MM.1S (cell line): ENCODE measurements at regions not wholly inside any gene's neighbourhood (a gene's known extent, or its start where the extent isn't known, plus 50 kb on each side); places are given as distances from the start of the nearest gene placed in this dataset.

Experiments used
- DNase-seq: peaks from one replicate; pipeline ENCODE4 v3.0.0-alpha.2; 2015
- H2AFZ ChIP-seq: fragments of 300-600 bp; sonication (generic); 2 replicates; pipeline ENCODE4 v1.6.0; 2016; ENCODE audit warnings: antibody characterized with exemption, low read length
- H3F3A ChIP-seq: fragments of 300-600 bp; sonication (generic); 2 replicates; pipeline ENCODE4 v1.6.1; 2016; ENCODE audit warnings: mild to moderate bottlenecking, antibody characterized with exemption, low read length, moderate library complexity, mixed read lengths; ENCODE audit not compliant: insufficient read depth
- H3K27ac ChIP-seq: fragments of 300-600 bp; sonication (generic); 2 replicates; pipeline ENCODE4 v1.5.1; 2016; ENCODE audit warnings: mild to moderate bottlenecking, low read length
- H3K27me3 ChIP-seq: fragments of 300-600 bp; sonication (generic); replicated peaks from 2 replicates; pipeline ENCODE4 v1.6.0; 2016; ENCODE audit warnings: low read length; ENCODE audit not compliant: insufficient read depth
- H3K36me3 ChIP-seq: fragments of 300-600 bp; sonication (generic); replicated peaks from 2 replicates; pipeline ENCODE4 v1.6.1; 2016; ENCODE audit warnings: mild to moderate bottlenecking, low read length, mixed read lengths; ENCODE audit not compliant: insufficient read depth
- H3K4me1 ChIP-seq: fragments of 300-600 bp; sonication (generic); 2 replicates; pipeline ENCODE4 v1.6.1; 2016; ENCODE audit warnings: low read length, mixed read lengths
- H3K4me2 ChIP-seq: fragments of 300-600 bp; sonication (generic); 2 replicates; pipeline ENCODE4 v1.6.0; 2016; ENCODE audit warnings: low read depth, low read length
- H3K4me3 ChIP-seq: fragments of 300-600 bp; sonication (generic); 2 replicates; pipeline ENCODE4 v1.5.1; 2016; ENCODE audit warnings: low read length, mixed read lengths
- H3K79me2 ChIP-seq: fragments of 300-600 bp; sonication (generic); 2 replicates; pipeline ENCODE4 v1.6.1; 2016; ENCODE audit warnings: mixed run types, low read length, mixed read lengths
- H3K9ac ChIP-seq: fragments of 300-600 bp; sonication (generic); 2 replicates; pipeline ENCODE4 v1.6.1; 2016; ENCODE audit warnings: low read length, mixed read lengths
- H3K9me2 ChIP-seq: fragments of 300-600 bp; sonication (generic); replicated peaks from 2 replicates; pipeline ENCODE4 v1.6.1; 2016; ENCODE audit warnings: mild to moderate bottlenecking, low read length, mixed read lengths; ENCODE audit not compliant: insufficient read depth
- H3K9me3 ChIP-seq: fragments of 300-600 bp; sonication (generic); replicated peaks from 2 replicates; pipeline ENCODE4 v1.6.1; 2016; ENCODE audit warnings: mild to moderate bottlenecking, low read length, mixed read lengths; ENCODE audit not compliant: insufficient read depth
- H4K20me1 ChIP-seq: fragments of 300-600 bp; sonication (generic); 2 replicates; pipeline ENCODE4 v1.6.1; 2016; ENCODE audit warnings: mild to moderate bottlenecking, low read length, moderate library complexity, mixed read lengths; ENCODE audit not compliant: insufficient read depth
- EZH2 ChIP-seq: fragments of 300-600 bp; sonication (generic); optimal IDR thresholded peaks from 2 replicates; pipeline ENCODE3; 2017; ENCODE audit warnings: low read depth, mild to moderate bottlenecking, antibody characterized with exemption, low read length, mixed read lengths
- EZH2phosphoT487 ChIP-seq: fragments of 300-600 bp; sonication (generic); IDR thresholded peaks from 2 replicates; pipeline ENCODE4 v1.6.1; 2018; ENCODE audit warnings: antibody characterized with exemption, low read length
- TF ChIP-seq, protein P1 (sequence below): fragments of 300-600 bp; sonication (generic); IDR thresholded peaks from 2 replicates; pipeline ENCODE4 v1.5.1; 2016; ENCODE audit warnings: antibody characterized with exemption, low read length, mixed read lengths

DNA sequence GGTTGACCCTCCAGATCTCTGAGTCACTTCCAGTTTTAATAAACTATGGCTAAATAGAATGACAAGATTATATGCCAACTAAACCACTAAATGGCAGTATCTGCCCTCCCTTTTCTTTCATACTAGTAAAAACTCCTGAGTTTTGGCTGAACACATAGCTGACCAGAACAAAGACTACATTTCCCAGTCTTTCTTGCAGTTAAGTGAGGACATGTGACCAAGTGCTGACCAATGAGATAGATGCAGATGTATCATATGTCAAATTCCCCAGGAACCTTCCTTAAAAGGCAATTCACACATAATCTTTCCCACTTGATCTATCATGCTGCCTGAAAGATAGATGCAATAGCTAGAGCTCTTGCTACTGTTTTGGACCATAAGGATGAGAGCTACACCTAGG, 191.3 kb downstream of the SHOX2 start:
- no peaks in the 10 kb centered on the region for H3F3A ChIP-seq
- TF ChIP-seq, protein P1, sequence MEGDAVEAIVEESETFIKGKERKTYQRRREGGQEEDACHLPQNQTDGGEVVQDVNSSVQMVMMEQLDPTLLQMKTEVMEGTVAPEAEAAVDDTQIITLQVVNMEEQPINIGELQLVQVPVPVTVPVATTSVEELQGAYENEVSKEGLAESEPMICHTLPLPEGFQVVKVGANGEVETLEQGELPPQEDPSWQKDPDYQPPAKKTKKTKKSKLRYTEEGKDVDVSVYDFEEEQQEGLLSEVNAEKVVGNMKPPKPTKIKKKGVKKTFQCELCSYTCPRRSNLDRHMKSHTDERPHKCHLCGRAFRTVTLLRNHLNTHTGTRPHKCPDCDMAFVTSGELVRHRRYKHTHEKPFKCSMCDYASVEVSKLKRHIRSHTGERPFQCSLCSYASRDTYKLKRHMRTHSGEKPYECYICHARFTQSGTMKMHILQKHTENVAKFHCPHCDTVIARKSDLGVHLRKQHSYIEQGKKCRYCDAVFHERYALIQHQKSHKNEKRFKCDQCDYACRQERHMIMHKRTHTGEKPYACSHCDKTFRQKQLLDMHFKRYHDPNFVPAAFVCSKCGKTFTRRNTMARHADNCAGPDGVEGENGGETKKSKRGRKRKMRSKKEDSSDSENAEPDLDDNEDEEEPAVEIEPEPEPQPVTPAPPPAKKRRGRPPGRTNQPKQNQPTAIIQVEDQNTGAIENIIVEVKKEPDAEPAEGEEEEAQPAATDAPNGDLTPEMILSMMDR = no peak
- TF ChIP-seq EZH2phosphoT487 (no peak), EZH2 (no peak)
- DNase-seq = no peak
- no peaks in the 10 kb centered on the region for H3K9me2 ChIP-seq
- no peaks in the 10 kb centered on the region for H3K79me2 ChIP-seq
- no peak overlapping the region for H3K27ac ChIP-seq
- no peaks in the 10 kb centered on the region for H3K4me1 ChIP-seq
- no peaks in the 10 kb centered on the region for H3K9me3 ChIP-seq
- H4K20me1 ChIP-seq = no peaks in the 10 kb centered on the region
- no peaks in the 10 kb centered on the region for H3K27me3 ChIP-seq
- no peak overlapping the region for H3K9ac ChIP-seq
- H2AFZ ChIP-seq = no peak overlapping the region
- H3K4me2 ChIP-seq = no peak overlapping the region
- no peaks in the 10 kb centered on the region for H3K36me3 ChIP-seq
- no peak overlapping the region for H3K4me3 ChIP-seq

DNA sequence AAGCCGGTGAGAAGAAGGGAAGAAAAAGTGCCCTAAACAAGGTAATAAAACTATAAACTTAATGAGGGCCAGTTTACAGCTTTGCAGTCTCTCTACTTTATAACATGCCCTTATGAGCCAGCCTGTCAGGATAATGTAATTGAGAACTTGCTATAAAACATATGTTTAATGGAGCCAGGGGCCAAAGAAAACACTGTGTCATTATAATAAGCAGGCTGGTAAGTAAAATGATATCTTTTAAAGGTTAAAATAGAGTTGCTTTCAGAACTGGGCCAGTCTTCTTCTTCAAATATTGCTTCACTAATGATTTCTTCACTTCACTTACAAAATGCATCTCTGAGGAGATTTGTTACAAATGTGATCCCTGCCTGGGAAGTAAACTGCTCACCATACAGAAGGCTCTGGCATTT, 192.5 kb downstream of the SHOX2 start:
- no peaks in the 10 kb centered on the region for H3K36me3 ChIP-seq
- no peaks in the 10 kb centered on the region for H3K4me1 ChIP-seq
- DNase-seq = no peak
- H4K20me1 ChIP-seq = no peaks in the 10 kb centered on the region
- no peaks in the 10 kb centered on the region for H3F3A ChIP-seq
- H3K27ac ChIP-seq = no peak overlapping the region
- no peaks in the 10 kb centered on the region for H3K27me3 ChIP-seq
- no peaks in the 10 kb centered on the region for H3K9me3 ChIP-seq
- TF ChIP-seq, protein P1 = no peak
- TF ChIP-seq EZH2 (no peak), EZH2phosphoT487 (no peak)
- H2AFZ ChIP-seq = no peak overlapping the region
- H3K4me2 ChIP-seq = no peak overlapping the region
- no peaks in the 10 kb centered on the region for H3K79me2 ChIP-seq
- H3K4me3 ChIP-seq = no peak overlapping the region
- no peak overlapping the region for H3K9ac ChIP-seq
- H3K9me2 ChIP-seq = no peaks in the 10 kb centered on the region

DNA sequence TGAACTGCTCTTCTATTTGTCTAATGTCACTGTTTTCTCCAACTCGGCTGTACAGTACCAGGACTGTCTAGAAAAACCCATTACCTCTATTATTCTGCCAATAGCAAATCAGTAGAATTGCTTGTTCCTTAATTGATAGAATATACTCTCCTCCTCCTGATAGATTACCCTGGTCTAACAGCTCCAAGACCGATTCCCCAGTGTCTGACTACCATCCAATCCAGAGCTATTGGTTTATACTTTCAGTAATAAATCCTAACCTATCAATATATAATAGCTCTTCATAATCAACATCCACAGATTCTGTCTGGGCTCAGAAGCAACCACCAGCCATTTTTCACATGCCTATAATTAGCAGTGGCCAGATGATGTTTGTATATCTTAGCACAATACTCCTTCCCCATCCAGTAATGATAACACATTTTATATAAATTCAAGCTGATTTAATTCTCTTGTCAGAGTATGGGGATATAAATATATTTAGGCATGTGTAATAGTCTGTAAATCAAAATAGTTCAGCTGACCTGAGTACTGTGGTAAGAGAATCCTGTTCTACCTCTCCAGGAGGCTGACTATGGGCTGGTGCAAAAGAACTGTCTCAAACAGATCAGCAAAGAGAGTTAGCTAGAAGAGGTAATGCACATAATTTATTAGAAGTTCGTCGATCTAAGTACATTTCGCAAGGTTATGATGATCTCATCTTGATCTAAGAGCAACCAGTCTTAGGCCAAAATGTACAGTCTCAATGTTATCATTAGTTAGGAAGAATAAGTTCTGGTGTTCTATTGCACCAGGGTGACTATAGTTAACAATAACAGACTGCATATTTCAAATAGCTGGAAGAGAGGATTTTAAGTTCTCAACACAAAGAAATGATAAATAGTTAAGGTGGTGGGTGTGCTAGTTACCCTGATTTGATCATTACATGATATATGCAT, 193.4 kb downstream of the SHOX2 start:
- DNase-seq = no peak
- no peaks in the 10 kb centered on the region for H3K4me1 ChIP-seq
- H4K20me1 ChIP-seq = no peaks in the 10 kb centered on the region
- no peaks in the 10 kb centered on the region for H3K36me3 ChIP-seq
- H3K4me2 ChIP-seq = no peak overlapping the region
- no peaks in the 10 kb centered on the region for H3K9me2 ChIP-seq
- H3K27ac ChIP-seq = no peak overlapping the region
- H3K9ac ChIP-seq = no peak overlapping the region
- H2AFZ ChIP-seq = no peak overlapping the region
- H3K79me2 ChIP-seq = no peaks in the 10 kb centered on the region
- H3K9me3 ChIP-seq = no peaks in the 10 kb centered on the region
- H3K27me3 ChIP-seq = no peaks in the 10 kb centered on the region
- H3F3A ChIP-seq = no peaks in the 10 kb centered on the region
- H3K4me3 ChIP-seq = no peak overlapping the region
- no peak for TF ChIP-seq EZH2phosphoT487
- TF ChIP-seq, protein P1 = no peak
- TF ChIP-seq EZH2 = no peak
